ENCODE measurements at regions not wholly inside any gene's neighbourhood (a gene's known extent, or its start where the extent isn't known, plus 50 kb on each side); places are given as distances from the start of the nearest gene placed in this dataset.

DNA sequence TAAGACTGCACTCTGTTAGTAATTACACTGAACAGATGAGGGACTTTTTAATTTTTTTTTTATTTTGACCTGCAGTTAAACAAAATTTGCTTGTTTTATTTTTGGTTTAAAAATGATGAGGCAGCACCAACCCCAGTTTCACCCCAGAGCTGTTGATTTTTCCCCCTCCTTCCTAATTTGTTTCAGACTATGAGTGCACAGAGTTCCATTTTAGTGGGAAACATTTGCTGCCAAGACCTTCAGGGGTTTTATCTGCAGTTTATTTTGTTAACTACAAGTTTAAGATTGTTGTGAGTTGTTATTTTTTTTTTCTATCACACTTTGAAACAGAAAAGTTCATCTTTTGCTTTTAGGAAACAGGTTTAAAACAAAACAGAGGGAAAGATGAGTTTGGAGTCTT lies 455.9 kb upstream of the NR2F2 start:
- TF ChIP-seq, protein P1, sequence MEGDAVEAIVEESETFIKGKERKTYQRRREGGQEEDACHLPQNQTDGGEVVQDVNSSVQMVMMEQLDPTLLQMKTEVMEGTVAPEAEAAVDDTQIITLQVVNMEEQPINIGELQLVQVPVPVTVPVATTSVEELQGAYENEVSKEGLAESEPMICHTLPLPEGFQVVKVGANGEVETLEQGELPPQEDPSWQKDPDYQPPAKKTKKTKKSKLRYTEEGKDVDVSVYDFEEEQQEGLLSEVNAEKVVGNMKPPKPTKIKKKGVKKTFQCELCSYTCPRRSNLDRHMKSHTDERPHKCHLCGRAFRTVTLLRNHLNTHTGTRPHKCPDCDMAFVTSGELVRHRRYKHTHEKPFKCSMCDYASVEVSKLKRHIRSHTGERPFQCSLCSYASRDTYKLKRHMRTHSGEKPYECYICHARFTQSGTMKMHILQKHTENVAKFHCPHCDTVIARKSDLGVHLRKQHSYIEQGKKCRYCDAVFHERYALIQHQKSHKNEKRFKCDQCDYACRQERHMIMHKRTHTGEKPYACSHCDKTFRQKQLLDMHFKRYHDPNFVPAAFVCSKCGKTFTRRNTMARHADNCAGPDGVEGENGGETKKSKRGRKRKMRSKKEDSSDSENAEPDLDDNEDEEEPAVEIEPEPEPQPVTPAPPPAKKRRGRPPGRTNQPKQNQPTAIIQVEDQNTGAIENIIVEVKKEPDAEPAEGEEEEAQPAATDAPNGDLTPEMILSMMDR (conservative IDR thresholded peaks at IDR 0.05 in 1 of 2, IDR thresholded peaks at IDR 0.05 in 1 of 2; ENCODE audit: low read depth in 1 of 2, low read length in 2 of 2): no peak
- TF ChIP-seq EZH2 (IDR thresholded peaks at IDR 0.05; ENCODE audit: low read length, missing control alignments): no peak

Data from fibroblast of lung (primary cell).